ENCODE measurements at regions not wholly inside any gene's neighbourhood (a gene's known extent, or its start where the extent isn't known, plus 50 kb on each side); places are given as distances from the start of the nearest gene placed in this dataset.
"Not testable (repeated sequence)": the region's sequence is repeated elsewhere in the genome, so short reads cannot be mapped to it uniquely, and the experiment has no call there.

DNA sequence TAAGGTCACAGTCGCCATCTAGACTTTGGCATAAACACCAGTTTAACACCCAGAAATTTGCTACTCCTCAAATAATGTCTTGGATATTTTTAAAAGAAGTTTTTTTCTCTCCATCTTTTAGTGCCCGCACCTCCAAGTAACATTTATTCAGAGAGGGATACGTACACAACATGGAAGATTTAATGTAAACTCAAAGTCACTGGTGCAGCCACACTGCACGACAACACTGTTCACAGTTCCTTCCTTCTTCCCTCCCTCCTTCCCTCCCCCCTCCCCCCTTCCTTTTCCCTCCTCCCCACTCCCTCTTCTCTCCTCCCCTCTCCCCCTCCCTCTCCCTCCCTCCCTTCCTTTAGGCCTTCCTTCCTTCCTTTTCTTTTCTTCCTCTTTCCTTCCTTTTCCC is 56.5 kb downstream of the NPPC start:
- no peak for DNase-seq (ENCODE audit: low read depth)

DNA sequence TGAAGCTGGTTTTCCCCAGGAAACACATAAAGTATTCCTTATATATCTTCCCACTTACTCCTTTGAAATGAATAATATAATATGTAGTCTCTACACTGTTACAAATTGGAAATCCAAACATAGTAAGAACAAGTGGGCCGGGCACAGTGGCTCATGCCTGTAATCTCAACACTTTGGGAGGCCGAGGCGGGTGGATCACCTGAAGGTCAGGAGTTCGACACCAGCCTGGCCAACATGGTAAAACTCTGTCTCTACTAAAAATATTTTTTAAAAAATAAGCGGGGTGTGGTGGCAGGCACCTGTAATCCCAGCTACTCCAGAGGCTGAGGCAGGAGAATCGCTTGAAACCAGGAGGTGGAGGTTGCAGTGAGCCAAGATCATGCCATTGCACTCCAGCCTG is 57.2 kb downstream of the NPPC start:
- not testable (repeated sequence) for DNase-seq (ENCODE audit: low read depth)

DNA sequence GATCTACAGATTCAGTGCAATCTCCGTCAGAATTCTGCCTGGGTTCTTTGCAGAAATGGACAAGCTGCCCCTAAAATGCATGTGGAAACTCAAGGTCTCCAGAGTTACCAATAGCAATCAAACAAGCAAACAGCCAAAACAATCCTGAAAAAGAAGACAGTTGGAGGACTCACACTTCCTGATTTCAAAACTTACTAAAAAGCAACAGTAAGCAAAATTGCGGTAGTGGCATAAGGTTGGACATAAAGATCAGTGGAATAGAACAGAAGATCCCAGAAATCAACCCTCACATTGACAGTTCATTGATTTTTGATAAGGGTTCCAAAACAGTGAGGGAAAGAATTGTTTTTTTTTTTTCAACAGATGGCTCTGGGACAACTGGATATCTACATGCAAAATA is 59.7 kb downstream of the NPPC start:
- DNase-seq (ENCODE audit: low read depth) = no peak

DNA sequence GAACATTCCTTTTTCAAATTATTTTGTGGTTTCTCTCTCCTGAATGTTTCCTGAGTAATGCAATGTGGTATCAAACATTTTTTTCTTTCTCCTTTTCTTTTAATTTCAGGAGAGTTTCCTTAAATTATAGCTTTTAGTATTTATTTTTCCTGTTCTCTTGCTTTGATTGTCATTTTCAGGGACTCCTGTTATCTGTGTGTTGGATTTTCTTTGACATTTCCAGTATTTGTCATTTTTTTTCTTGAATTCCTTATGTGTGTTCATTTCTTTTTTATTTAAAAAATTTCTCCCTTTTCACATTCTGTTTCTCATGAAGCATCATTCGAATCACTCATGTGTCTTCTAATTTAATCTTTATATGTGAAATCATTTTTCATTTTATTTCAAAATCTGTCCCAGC is 61.0 kb downstream of the NPPC start:
- DNase-seq (ENCODE audit: low read depth) = no peak

DNA sequence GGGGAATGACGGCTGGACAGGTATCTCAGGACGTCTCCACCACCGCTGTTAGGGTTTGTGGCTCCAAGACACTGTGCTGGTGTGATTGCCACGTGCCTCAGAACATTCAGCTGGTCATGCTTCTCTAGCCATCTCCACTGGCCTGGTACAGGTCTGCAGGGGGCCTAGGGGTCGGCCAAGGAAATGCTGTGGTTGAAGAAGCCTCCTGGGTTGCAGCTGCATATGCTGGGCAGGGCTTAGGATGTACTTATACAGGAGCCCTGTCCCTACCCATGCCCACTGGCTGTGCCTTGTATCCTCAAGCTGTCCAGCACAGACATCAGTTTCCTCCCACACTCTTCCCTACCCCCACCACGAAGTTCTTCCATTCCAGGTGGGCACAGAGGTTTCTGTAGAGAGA is 64.1 kb downstream of the NPPC start:
- DNase-seq (ENCODE audit: low read depth) = no peak

DNA sequence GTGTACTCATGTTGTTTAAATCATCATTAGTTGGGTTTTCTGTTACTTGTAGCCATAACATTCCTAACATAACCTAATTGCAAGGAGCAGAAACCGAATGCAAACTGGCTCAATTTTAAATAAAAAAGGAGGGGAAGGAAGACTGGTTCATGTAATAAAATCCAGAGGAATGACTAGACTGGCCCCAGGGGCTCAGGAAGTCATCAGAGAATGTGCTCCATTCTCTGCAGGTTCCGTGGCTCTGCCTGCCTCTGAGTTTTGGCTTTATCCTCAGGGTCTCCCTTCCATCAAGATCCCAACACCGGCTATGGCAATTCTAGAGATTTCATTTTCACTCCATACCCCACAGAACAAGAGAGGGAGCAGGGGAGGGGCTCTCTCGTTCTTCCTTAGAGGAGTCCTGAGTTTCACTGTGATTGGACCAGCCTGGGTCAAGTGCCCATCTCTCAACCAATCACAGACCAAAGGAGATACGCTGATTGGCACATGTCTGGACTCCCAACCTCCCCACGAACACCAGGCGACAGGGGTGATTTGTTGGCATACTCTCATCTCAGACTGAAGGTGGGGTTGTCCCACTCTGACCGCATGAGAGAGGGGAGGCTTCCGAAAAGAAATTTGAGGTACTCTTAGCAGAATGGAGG is 64.8 kb downstream of the NPPC start:
- DNase-seq (ENCODE audit: low read depth) = peak; percentile 43
